Esophagus (tissue), 2 donors: ENCODE measurements at regions not wholly inside any gene's neighbourhood (a gene's known extent, or its start where the extent isn't known, plus 50 kb on each side); places are given as distances from the start of the nearest gene placed in this dataset.

Source experiments
- H3K27ac ChIP-seq, 2 donors: one replicate each; pipeline ENCODE4 v1.5.1; 2013; ENCODE audit warnings: low read depth in 2 of 2, mild to moderate bottlenecking in 2 of 2, inconsistent platforms in 1 of 2, low read length in 1 of 2, moderate library complexity in 1 of 2
- H3K27me3 ChIP-seq, 2 donors: one replicate each; pipeline ENCODE4 v1.6.1; 2013; ENCODE audit warnings: low read length in 2 of 2, control low read depth in 1 of 2, mild to moderate bottlenecking in 1 of 2; ENCODE audit not compliant: insufficient read depth in 2 of 2, control insufficient read depth in 1 of 2
- H3K36me3 ChIP-seq, 2 donors: one replicate each; pipeline ENCODE4 v1.6.1; 2013; ENCODE audit warnings: low read length in 1 of 2; ENCODE audit not compliant: control insufficient read depth in 2 of 2, insufficient read depth in 2 of 2
- H3K4me1 ChIP-seq, 2 donors: one replicate each; pipeline ENCODE4 v1.6.1; 2013; ENCODE audit warnings: low read length in 1 of 2; ENCODE audit not compliant: control insufficient read depth in 2 of 2, insufficient read depth in 2 of 2
- H3K4me3 ChIP-seq, 2 donors: one replicate each; pipeline ENCODE4 v1.5.1; 2013; ENCODE audit warnings: low read length in 2 of 2, mild to moderate bottlenecking in 2 of 2, low read depth in 1 of 2, moderate library complexity in 1 of 2
- H3K9me3 ChIP-seq, 2 donors: one replicate each; pipeline ENCODE4 v1.6.1; 2013; ENCODE audit warnings: mild to moderate bottlenecking in 2 of 2, low read depth in 1 of 2, low read length in 1 of 2, moderate library complexity in 1 of 2; ENCODE audit not compliant: control insufficient read depth in 2 of 2, insufficient read depth in 1 of 2
- WGBS, 2 donors: extraction: QIAGEN DNeasy Blood & Tissue Kit; methylation state at CpG; one replicate each; pipeline ENCODE4 v1.1.7; 2013; 5-methylcytosine and 5-hydroxymethylcytosine counted together
- donor health status: healthy with polysubstance abuse.
- donor health status: Bipolar disorder and iron deficiency.

- peaks cover 0 to 3% of the 10 kb centered on the region in 2 donors for H3K4me1 ChIP-seq
- H3K4me3 ChIP-seq = no peak overlapping the region
- H3K27ac ChIP-seq = no peak overlapping the region
- H3K9me3 ChIP-seq = no peaks in the 10 kb centered on the region
- no peaks in the 10 kb centered on the region for H3K36me3 ChIP-seq
- 88 to 93% methylated on average over 4 of the region's 4 CpGs for WGBS, 2 donors
- peaks cover 0 to 3% of the 10 kb centered on the region in 2 donors for H3K27me3 ChIP-seq
Measured at GRCh38 chr15:69802432-69802831, 295.3 kb downstream of the TLE3 start.

GRCh38 chr15:69804786-69805185, 292.9 kb downstream of the TLE3 start:
- Histone ChIP-seq H3K36me3 (no peaks in the 10 kb centered on the region), H3K27me3 (peaks cover 0 to 3% of the 10 kb centered on the region in 2 donors), H3K9me3 (no peaks in the 10 kb centered on the region), H3K27ac (no peak overlapping the region), H3K4me3 (no peak overlapping the region), H3K4me1 (peaks cover 0 to 5% of the 10 kb centered on the region in 2 donors)
- 53 to 70% methylated on average over 3 of the region's 3 CpGs for WGBS, 2 donors

DNA sequence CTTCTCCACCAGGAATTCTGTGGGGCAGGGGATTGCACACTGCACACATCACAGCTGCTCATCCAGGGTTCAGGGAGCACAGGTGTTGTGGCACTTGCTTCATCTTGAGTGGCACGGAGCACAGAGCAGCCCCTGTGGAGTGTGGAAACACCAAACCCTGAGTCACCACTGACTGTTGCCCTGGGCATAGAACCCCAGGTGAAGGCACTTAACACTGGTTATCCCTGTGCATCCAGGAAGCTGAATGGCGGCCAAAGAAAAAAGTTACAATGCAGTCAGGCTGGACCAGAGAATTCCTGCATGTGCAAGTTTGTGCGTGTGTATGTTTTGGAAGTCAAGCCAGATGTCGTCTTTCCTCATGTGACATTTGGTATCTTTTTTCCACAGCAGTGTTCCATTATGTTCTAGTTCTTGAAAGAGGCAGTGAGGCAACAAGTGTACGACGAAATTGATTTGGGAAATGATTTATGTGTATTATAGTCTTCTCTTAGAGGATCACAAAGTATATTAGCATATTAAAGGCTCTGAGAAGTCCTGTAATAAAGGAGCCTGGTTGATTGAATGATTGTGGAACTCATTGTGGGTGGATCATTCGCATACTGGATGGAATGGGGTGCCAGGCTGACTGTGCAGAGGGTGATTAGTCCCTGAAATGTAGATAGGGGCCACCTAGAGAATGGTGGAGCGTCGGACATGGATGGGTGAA, 292.3 kb downstream of the TLE3 start:
- H3K4me3 ChIP-seq = no peak overlapping the region
- no peaks in the 10 kb centered on the region for H3K9me3 ChIP-seq
- peaks cover 0 to 3% of the 10 kb centered on the region in 2 donors for H3K27me3 ChIP-seq
- WGBS, 2 donors = 63 to 75% methylated on average over 9 of the region's 9 CpGs
- H3K27ac ChIP-seq = no peak overlapping the region
- no peaks in the 10 kb centered on the region for H3K36me3 ChIP-seq
- peaks cover 0 to 5% of the 10 kb centered on the region in 2 donors for H3K4me1 ChIP-seq

DNA sequence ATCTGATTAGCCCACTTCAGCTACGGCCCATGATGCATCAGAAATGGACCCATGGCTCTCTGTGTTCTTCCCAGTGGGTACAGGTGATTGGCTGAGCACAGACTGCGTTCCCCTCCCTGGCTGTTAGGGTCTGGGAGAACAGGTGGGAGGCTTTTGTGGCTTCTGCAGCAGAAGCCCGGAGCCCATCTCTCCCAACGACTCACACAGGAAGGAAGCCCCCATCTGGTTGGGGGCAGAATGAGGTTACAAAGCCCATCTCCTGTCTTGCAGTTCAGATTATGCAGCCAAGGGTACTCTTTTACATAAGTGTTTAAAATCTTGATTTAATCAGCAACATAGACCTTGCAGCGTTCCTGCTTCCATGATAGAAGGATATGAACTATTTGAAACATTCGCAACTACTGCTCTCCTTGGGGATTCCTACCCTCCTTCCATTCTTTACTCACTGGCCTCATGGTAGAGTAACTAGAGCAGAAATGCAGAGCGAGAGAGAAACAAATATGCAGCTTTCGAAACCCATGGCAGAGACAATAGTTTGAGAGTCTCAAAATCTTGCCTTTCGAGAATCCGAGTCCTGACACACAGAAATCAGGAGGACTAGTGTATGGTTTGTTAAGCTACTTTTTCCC, 291.3 kb downstream of the TLE3 start:
- Histone ChIP-seq H3K4me3 (no peak overlapping the region), H3K27ac (no peak overlapping the region), H3K4me1 (peaks cover 0 to 5% of the 10 kb centered on the region in 2 donors), H3K36me3 (no peaks in the 10 kb centered on the region), H3K9me3 (no peaks in the 10 kb centered on the region), H3K27me3 (peaks cover 0 to 3% of the 10 kb centered on the region in 2 donors)
- WGBS, 2 donors = 69 to 85% methylated on average over 10 of the region's 10 CpGs

GRCh38 chr15:69807721-69808120, 290.0 kb downstream of the TLE3 start:
- Histone ChIP-seq H3K36me3 (no peaks in the 10 kb centered on the region), H3K4me3 (no peak overlapping the region), H3K27ac (no peak overlapping the region), H3K27me3 (peaks cover 0 to 3% of the 10 kb centered on the region in 2 donors), H3K9me3 (no peaks in the 10 kb centered on the region), H3K4me1 (peaks cover 0 to 5% of the 10 kb centered on the region in 2 donors)
- WGBS, 2 donors = 36 to 53% methylated on average over 5 of the region's 5 CpGs

DNA sequence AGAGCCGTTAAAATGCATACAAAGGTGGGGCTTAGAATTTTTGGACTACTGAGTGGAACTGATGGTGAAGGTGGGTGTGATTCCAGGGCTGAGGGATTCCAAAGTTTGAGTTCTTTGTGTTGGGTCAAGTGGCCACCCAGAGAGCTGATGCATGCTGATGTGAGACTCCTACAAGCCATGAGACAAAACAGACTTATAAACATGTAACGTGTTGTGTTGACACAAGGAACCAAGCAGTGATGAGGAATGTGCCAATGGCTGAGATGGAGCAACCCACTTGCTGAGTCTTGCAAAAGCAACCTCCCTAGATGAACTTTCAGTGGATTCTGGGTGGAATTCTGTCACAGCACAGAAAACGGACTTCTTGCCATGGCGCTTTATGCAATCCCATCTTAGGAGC, 289.0 kb downstream of the TLE3 start:
- Histone ChIP-seq H3K27ac (no peak overlapping the region), H3K9me3 (no peaks in the 10 kb centered on the region), H3K4me3 (no peak overlapping the region), H3K27me3 (peaks cover 0 to 3% of the 10 kb centered on the region in 2 donors), H3K36me3 (no peaks in the 10 kb centered on the region), H3K4me1 (peaks cover 0 to 5% of the 10 kb centered on the region in 2 donors)
- WGBS, 2 donors = 68 to 72% methylated on average over 4 of the region's 4 CpGs

DNA sequence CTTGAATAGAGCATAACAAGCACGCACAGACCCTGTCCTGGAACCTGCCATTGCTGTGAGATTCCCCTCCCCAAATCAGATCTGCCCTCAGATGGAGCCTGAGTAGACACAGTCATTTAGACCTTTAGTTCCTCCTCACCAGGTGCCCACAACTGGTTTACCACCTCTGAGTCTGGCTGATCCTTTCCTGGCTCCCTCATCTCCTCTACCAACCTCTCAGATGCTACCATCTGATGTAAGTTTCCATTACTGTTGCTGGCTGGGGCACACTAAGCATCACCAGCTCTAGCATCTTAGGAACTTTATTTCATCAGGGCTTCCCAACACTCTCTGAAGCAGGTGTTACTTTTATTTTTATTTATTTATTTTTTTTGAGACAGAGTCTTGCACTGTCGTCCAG, 288.3 kb downstream of the TLE3 start:
- 81 to 85% methylated on average over 2 of the region's 2 CpGs for WGBS, 2 donors
- Histone ChIP-seq H3K4me1 (peaks cover 0 to 6% of the 10 kb centered on the region in 2 donors), H3K27ac (no peak overlapping the region), H3K27me3 (peaks cover 0 to 3% of the 10 kb centered on the region in 2 donors), H3K36me3 (no peaks in the 10 kb centered on the region), H3K4me3 (no peak overlapping the region), H3K9me3 (no peaks in the 10 kb centered on the region)

GRCh38 chr15:69810431-69811354, 287.0 kb downstream of the TLE3 start:
- Histone ChIP-seq H3K36me3 (no peaks in the 10 kb centered on the region), H3K4me1 (peaks cover 2 to 3% of the 10 kb centered on the region in 2 donors), H3K27ac (no peak overlapping the region), H3K4me3 (no peak overlapping the region), H3K9me3 (no peaks in the 10 kb centered on the region), H3K27me3 (peaks cover 0 to 3% of the 10 kb centered on the region in 2 donors)
- 64 to 65% methylated on average over 14 of the region's 14 CpGs for WGBS, 2 donors

DNA sequence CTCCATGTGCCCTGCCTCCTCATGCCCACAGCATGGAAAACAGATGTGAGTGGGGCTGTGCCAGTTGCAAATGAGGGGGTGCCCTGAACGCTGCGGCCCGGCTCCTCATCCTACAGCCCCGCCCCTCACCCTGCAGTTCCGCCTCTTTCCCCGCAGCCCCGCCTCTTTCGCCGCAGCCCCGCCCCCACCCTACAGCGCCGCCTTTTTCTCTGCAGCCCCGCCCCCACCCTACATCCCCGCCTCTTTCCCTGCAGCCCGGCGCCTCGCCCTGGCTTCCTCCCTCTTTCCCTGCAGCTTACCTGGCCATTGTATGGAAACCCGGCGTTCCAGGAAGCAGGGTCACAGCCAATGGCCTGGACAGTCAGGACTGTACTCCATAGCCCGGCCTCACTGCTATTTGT, 284.9 kb downstream of the TLE3 start:
- WGBS, 2 donors = 44 to 62% methylated on average over 20 of the region's 20 CpGs
- peaks cover 2% of the 10 kb centered on the region in 2 donors for H3K4me1 ChIP-seq
- no peak overlapping the region for H3K4me3 ChIP-seq
- H3K27ac ChIP-seq = no peak overlapping the region
- H3K9me3 ChIP-seq = no peaks in the 10 kb centered on the region
- no peaks in the 10 kb centered on the region for H3K36me3 ChIP-seq
- no peaks in the 10 kb centered on the region for H3K27me3 ChIP-seq
